ENCODE measurements at regions not wholly inside any gene's neighbourhood (a gene's known extent, or its start where the extent isn't known, plus 50 kb on each side); places are given as distances from the start of the nearest gene placed in this dataset.

DNA sequence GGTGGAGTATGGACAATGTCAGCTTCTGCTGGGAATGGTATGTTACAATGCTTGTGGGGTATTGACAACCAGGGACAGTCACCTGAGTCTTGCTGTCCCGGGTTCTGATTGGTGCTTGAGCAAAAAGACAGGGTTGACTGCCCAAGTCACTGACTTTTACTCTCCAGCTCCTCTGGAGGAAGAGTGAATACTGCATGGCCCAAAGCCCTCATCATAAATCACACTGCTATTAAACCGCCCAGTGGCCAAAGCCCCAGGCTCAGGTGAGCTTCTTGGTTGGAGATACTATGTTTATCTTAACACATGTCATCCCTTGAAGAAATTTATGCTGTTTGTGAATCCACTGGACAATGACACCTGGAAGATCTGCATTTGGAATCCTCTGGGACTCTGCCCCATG, 90.0 kb upstream of the IGFBP3 start:
- H3K79me2 ChIP-seq (ENCODE audit: insufficient read depth, low read length), result no peaks in the 10 kb centered on the region
- H3K27ac ChIP-seq (ENCODE audit: low read depth, low read length), result no peak overlapping the region
- H3K4me1 ChIP-seq (ENCODE audit: insufficient read depth, low read length), result no peaks in the 10 kb centered on the region
- H4K20me1 ChIP-seq (ENCODE audit: insufficient read depth, low read length), result no peaks in the 10 kb centered on the region
- no peak for DNase-seq (ENCODE audit: insufficient read length, low spot score, missing footprints)
- no peaks in the 10 kb centered on the region for H3K36me3 ChIP-seq (ENCODE audit: insufficient read depth, low read length)
- no peak for TF ChIP-seq CTCF (IDR thresholded peaks at IDR 0.05; ENCODE audit: extremely low read depth, low read depth, low read length)
- no peak overlapping the region for H3K4me3 ChIP-seq (ENCODE audit: insufficient read depth, low read length)
- no peak overlapping the region for H2AFZ ChIP-seq (ENCODE audit: low read length)
- H3K9me3 ChIP-seq (ENCODE audit: low read depth, low read length), result no peaks in the 10 kb centered on the region
- H3K27me3 ChIP-seq (ENCODE audit: insufficient read depth, low read length), result no peaks in the 10 kb centered on the region
- H3K4me2 ChIP-seq (ENCODE audit: insufficient read depth, low read length), result no peak overlapping the region

- H3K4me3 ChIP-seq (ENCODE audit: insufficient read depth, low read length), result no peak overlapping the region
- H3K79me2 ChIP-seq (ENCODE audit: insufficient read depth, low read length), result no peaks in the 10 kb centered on the region
- no peak overlapping the region for H3K27ac ChIP-seq (ENCODE audit: low read depth, low read length)
- no peak for DNase-seq (ENCODE audit: insufficient read length, low spot score, missing footprints)
- no peaks in the 10 kb centered on the region for H4K20me1 ChIP-seq (ENCODE audit: insufficient read depth, low read length)
- no peak for TF ChIP-seq CTCF (IDR thresholded peaks at IDR 0.05; ENCODE audit: extremely low read depth, low read depth, low read length)
- H3K9me3 ChIP-seq (ENCODE audit: low read depth, low read length), result no peaks in the 10 kb centered on the region
- peaks cover 9% of the 10 kb centered on the region for H3K4me1 ChIP-seq (ENCODE audit: insufficient read depth, low read length)
- H2AFZ ChIP-seq (ENCODE audit: low read length), result no peak overlapping the region
- no peaks in the 10 kb centered on the region for H3K36me3 ChIP-seq (ENCODE audit: insufficient read depth, low read length)
- H3K4me2 ChIP-seq (ENCODE audit: insufficient read depth, low read length), result no peak overlapping the region
- no peaks in the 10 kb centered on the region for H3K27me3 ChIP-seq (ENCODE audit: insufficient read depth, low read length)
Observed at GRCh38 chr7:46009211-46009610, 88.1 kb upstream of the IGFBP3 start.

GRCh38 chr7:46007990-46008643, 87.0 kb upstream of the IGFBP3 start:
- Histone ChIP-seq H3K4me2 (ENCODE audit: insufficient read depth, low read length) (no peak overlapping the region), H3K79me2 (ENCODE audit: insufficient read depth, low read length) (no peaks in the 10 kb centered on the region), H4K20me1 (ENCODE audit: insufficient read depth, low read length) (no peaks in the 10 kb centered on the region), H2AFZ (ENCODE audit: low read length) (no peak overlapping the region), H3K36me3 (ENCODE audit: insufficient read depth, low read length) (no peaks in the 10 kb centered on the region), H3K27me3 (ENCODE audit: insufficient read depth, low read length) (no peaks in the 10 kb centered on the region), H3K4me3 (ENCODE audit: insufficient read depth, low read length) (no peak overlapping the region), H3K27ac (ENCODE audit: low read depth, low read length) (no peak overlapping the region), H3K4me1 (ENCODE audit: insufficient read depth, low read length) (peaks cover 12% of the 10 kb centered on the region), H3K9me3 (ENCODE audit: low read depth, low read length) (no peaks in the 10 kb centered on the region)
- TF ChIP-seq CTCF (IDR thresholded peaks at IDR 0.05; ENCODE audit: extremely low read depth, low read depth, low read length), result no peak
- DNase-seq (ENCODE audit: insufficient read length, low spot score, missing footprints), result no peak

GRCh38 chr7:46007194-46007593, 86.1 kb upstream of the IGFBP3 start:
- DNase-seq (ENCODE audit: insufficient read length, low spot score, missing footprints), result no peak
- no peak for TF ChIP-seq CTCF (IDR thresholded peaks at IDR 0.05; ENCODE audit: extremely low read depth, low read depth, low read length)
- Histone ChIP-seq H4K20me1 (ENCODE audit: insufficient read depth, low read length) (no peaks in the 10 kb centered on the region), H3K27ac (ENCODE audit: low read depth, low read length) (no peak overlapping the region), H3K79me2 (ENCODE audit: insufficient read depth, low read length) (no peaks in the 10 kb centered on the region), H3K4me1 (ENCODE audit: insufficient read depth, low read length) (peaks cover 12% of the 10 kb centered on the region), H3K4me2 (ENCODE audit: insufficient read depth, low read length) (no peak overlapping the region), H3K9me3 (ENCODE audit: low read depth, low read length) (no peaks in the 10 kb centered on the region), H3K4me3 (ENCODE audit: insufficient read depth, low read length) (no peak overlapping the region), H2AFZ (ENCODE audit: low read length) (no peak overlapping the region), H3K27me3 (ENCODE audit: insufficient read depth, low read length) (no peaks in the 10 kb centered on the region), H3K36me3 (ENCODE audit: insufficient read depth, low read length) (no peaks in the 10 kb centered on the region)

All from osteoblast (primary cell).